ENCODE measurements at regions not wholly inside any gene's neighbourhood (a gene's known extent, or its start where the extent isn't known, plus 50 kb on each side); places are given as distances from the start of the nearest gene placed in this dataset.

- TF ChIP-seq CTCF (IDR thresholded peaks at IDR 0.05; ENCODE audit: low read depth, low read length, poor library complexity, severe bottlenecking) (no peak), EZH2phosphoT487 (IDR thresholded peaks at IDR 0.05; ENCODE audit: borderline replicate concordance, low read length) (no peak)
Measured at GRCh38 chr3:137300703-137301102, 342.9 kb downstream of the IL20RB start.

Measured in DOHH2 (cell line).